ENCODE measurements at regions not wholly inside any gene's neighbourhood (a gene's known extent, or its start where the extent isn't known, plus 50 kb on each side); places are given as distances from the start of the nearest gene placed in this dataset.

GRCh38 chr11:44376423-44376822 lies 66.5 kb upstream of the ALX4 start:
- no peak overlapping the region for H3K4me3 ChIP-seq
- H3K27ac ChIP-seq = no peak overlapping the region
- TF ChIP-seq POLR2A (IDR thresholded peaks at IDR 0.05) = no peak
- TF ChIP-seq, protein P1, sequence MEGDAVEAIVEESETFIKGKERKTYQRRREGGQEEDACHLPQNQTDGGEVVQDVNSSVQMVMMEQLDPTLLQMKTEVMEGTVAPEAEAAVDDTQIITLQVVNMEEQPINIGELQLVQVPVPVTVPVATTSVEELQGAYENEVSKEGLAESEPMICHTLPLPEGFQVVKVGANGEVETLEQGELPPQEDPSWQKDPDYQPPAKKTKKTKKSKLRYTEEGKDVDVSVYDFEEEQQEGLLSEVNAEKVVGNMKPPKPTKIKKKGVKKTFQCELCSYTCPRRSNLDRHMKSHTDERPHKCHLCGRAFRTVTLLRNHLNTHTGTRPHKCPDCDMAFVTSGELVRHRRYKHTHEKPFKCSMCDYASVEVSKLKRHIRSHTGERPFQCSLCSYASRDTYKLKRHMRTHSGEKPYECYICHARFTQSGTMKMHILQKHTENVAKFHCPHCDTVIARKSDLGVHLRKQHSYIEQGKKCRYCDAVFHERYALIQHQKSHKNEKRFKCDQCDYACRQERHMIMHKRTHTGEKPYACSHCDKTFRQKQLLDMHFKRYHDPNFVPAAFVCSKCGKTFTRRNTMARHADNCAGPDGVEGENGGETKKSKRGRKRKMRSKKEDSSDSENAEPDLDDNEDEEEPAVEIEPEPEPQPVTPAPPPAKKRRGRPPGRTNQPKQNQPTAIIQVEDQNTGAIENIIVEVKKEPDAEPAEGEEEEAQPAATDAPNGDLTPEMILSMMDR (IDR thresholded peaks at IDR 0.05) = no peak
- no peaks in the 10 kb centered on the region for H3K27me3 ChIP-seq
- H3K4me1 ChIP-seq = no peaks in the 10 kb centered on the region
- no peaks in the 10 kb centered on the region for H3K9me3 ChIP-seq
- no peak for DNase-seq
- H3K36me3 ChIP-seq = no peaks in the 10 kb centered on the region
- intact Hi-C loops (cut with DNase I; ENCODE audit: low total_unique reads) = no loop called here

- intact Hi-C loops (cut with DNase I; ENCODE audit: low total_unique reads) = no loop called here
- H3K4me1 ChIP-seq = no peaks in the 10 kb centered on the region
- H3K36me3 ChIP-seq = no peaks in the 10 kb centered on the region
- no peak for DNase-seq
- H3K27me3 ChIP-seq = no peaks in the 10 kb centered on the region
- H3K9me3 ChIP-seq = no peaks in the 10 kb centered on the region
- H3K4me3 ChIP-seq = no peak overlapping the region
- H3K27ac ChIP-seq = no peak overlapping the region
- TF ChIP-seq, protein P1 (IDR thresholded peaks at IDR 0.05) = no peak
- no peak for TF ChIP-seq POLR2A (IDR thresholded peaks at IDR 0.05)
Observed at GRCh38 chr11:44377121-44377520, 67.2 kb upstream of the ALX4 start.

DNA sequence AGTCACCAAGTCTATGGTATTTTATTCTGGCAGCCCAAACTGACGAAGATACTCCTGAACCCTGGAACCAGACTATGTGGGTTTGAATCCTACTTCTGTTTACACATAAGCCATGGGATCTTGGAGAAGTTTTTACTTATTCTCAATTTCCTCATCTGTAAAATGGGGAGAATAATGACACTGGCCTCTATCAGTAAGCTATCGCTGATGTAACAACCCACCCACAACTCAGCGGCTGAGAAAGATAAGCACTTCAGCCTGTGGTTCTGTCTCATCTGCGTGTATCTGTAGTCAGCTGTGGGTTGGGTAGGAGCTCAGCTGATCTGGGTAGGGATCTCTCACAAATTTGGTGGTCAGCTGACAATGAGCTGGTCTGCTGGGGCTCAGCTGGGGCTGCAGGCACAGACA lies 68.0 kb upstream of the ALX4 start:
- Histone ChIP-seq H3K4me1 (no peaks in the 10 kb centered on the region), H3K36me3 (no peaks in the 10 kb centered on the region), H3K27me3 (no peaks in the 10 kb centered on the region), H3K4me3 (no peak overlapping the region), H3K9me3 (no peaks in the 10 kb centered on the region), H3K27ac (no peak overlapping the region)
- DNase-seq = no peak
- TF ChIP-seq POLR2A (IDR thresholded peaks at IDR 0.05) = no peak
- intact Hi-C loops (cut with DNase I; ENCODE audit: low total_unique reads) = no loop called here

DNA sequence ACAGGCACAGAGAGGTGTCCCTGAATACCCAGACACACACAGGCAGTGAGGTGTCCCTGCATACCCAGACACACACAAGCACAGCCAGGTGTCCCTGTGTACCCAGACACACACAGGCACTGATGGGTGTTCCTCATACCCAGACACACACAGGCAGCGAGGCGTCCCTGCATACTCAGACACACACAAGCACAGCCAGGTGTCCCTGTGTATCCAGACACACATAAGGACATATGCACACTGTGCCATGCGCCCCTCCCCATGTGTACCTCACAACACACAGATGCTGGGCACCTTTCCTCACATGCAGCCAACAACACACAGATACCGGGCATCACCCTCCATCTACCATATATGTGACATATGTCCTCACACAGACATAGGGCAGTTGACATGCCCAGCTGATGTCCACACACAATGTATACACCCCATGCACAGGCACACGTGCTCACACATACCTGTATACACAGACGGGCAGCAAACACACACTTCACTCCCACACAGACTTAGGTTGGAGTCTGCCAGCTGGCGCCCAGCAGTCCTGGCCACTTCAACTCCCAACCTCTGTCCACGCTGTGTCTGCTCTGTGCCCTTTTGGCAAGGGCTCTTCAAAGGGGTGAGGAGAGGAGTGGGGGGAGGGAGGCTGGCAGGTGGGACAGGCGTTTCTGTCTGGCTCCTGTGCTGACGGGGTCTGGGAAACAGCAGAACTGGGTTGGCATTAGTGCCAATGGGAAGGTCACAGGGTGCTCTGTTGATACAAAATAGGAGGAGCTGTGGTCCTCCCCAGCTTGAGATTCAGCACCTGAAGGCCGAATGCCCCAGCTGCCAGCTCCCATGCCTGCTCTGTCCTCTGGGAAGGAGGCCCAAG lies 69.4 kb upstream of the ALX4 start:
- intact Hi-C loops (cut with DNase I; ENCODE audit: low total_unique reads) = no loop called here
- no peaks in the 10 kb centered on the region for H3K27me3 ChIP-seq
- H3K36me3 ChIP-seq = no peaks in the 10 kb centered on the region
- H3K9me3 ChIP-seq = no peaks in the 10 kb centered on the region
- H3K27ac ChIP-seq = no peak overlapping the region
- H3K4me1 ChIP-seq = no peaks in the 10 kb centered on the region
- H3K4me3 ChIP-seq = no peak overlapping the region
- no peak for DNase-seq
- TF ChIP-seq POLR2A (IDR thresholded peaks at IDR 0.05) = no peak
- TF ChIP-seq, protein P1 (IDR thresholded peaks at IDR 0.05) = no peak

GRCh38 chr11:44380009-44380313 lies 70.0 kb upstream of the ALX4 start:
- Histone ChIP-seq H3K4me3 (no peak overlapping the region), H3K36me3 (no peaks in the 10 kb centered on the region), H3K9me3 (no peaks in the 10 kb centered on the region), H3K27me3 (no peaks in the 10 kb centered on the region), H3K4me1 (no peaks in the 10 kb centered on the region), H3K27ac (no peak overlapping the region)
- intact Hi-C loops (cut with DNase I; ENCODE audit: low total_unique reads) = no loop called here
- no peak for TF ChIP-seq POLR2A (IDR thresholded peaks at IDR 0.05)
- TF ChIP-seq, protein P1 (IDR thresholded peaks at IDR 0.05) = no peak
- DNase-seq = no peak

Data from uterus (tissue), 3 donors.